A673 (cell line): ENCODE measurements at regions not wholly inside any gene's neighbourhood (a gene's known extent, or its start where the extent isn't known, plus 50 kb on each side); places are given as distances from the start of the nearest gene placed in this dataset.

Source experiments
- CTCF ChIP-seq: fragments of 300-800, 200-600 bp; sonication (generic); conservative IDR thresholded peaks from 2 replicates; pipeline ENCODE4 v1.5.1; 2017; ENCODE audit warnings: low read depth, mild to moderate bottlenecking, antibody characterized with exemption, low read length, moderate library complexity, mixed read lengths
- EZH2 ChIP-seq: fragments of 200-600 bp; sonication (generic); IDR thresholded peaks from 2 replicates; pipeline ENCODE4 v1.6.1; 2017; ENCODE audit warnings: borderline replicate concordance, low read depth, mild to moderate bottlenecking, mixed read lengths, antibody characterized with exemption, low read length; ENCODE audit not compliant: poor library complexity, severe bottlenecking

- no peak for TF ChIP-seq EZH2
- no peak for TF ChIP-seq CTCF
These were observed 363.2 kb upstream of the SMC2 start for GRCh38 chr9:103730866-103731265.
